ENCODE measurements at regions not wholly inside any gene's neighbourhood (a gene's known extent, or its start where the extent isn't known, plus 50 kb on each side); places are given as distances from the start of the nearest gene placed in this dataset.

DNA sequence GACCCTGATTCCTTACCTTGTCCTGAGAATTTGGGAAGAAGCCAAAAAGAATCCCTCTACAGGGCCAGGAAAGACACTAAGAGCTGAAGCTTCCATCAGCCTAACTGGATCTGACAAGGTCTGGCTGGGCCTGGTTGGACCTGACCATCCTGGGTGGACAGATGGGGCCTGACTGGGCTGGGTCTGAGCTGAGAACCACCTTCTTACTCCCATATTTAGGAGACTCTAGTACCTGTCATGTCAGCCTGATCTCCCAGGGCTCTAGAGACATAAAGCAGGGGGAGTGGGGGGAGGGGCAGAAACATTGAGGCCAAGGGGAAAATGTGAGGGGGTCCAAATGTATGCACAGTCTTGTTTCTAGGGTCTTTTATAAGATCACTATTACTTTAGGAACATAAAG, 129.9 kb downstream of the BUD13 start:
- Histone ChIP-seq H3K4me2 (ENCODE audit: low read length) (no peak overlapping the region), H3F3A (ENCODE audit: insufficient read depth, low read length, poor library complexity, severe bottlenecking) (no peaks in the 10 kb centered on the region), H3K4me3 (ENCODE audit: low read length) (no peak overlapping the region), H3K27me3 (ENCODE audit: insufficient read depth, low read depth, low read length) (no peaks in the 10 kb centered on the region), H3K27ac (ENCODE audit: low read length) (no peak overlapping the region), H4K20me1 (ENCODE audit: insufficient read depth) (no peaks in the 10 kb centered on the region), H2AFZ (ENCODE audit: low read depth, low read length) (no peak overlapping the region), H3K9me2 (ENCODE audit: insufficient read depth, low read length) (no peaks in the 10 kb centered on the region), H3K79me2 (replicated peaks; ENCODE audit: insufficient read depth, low read length) (no peaks in the 10 kb centered on the region), H3K36me3 (ENCODE audit: insufficient read depth, low read length) (no peaks in the 10 kb centered on the region), H3K9me3 (ENCODE audit: low read length) (no peaks in the 10 kb centered on the region), H3K9ac (ENCODE audit: low read length) (no peak overlapping the region)
- TF ChIP-seq POLR2AphosphoS5 (IDR thresholded peaks at IDR 0.05): no peak
- no peak for TF ChIP-seq MXI1 (conservative IDR thresholded peaks at IDR 0.05; ENCODE audit: poor library complexity, severe bottlenecking)
- no peak for TF ChIP-seq EZH2 (IDR thresholded peaks at IDR 0.05; ENCODE audit: borderline replicate concordance, insufficient read depth, low read length, poor library complexity, severe bottlenecking)
- TF ChIP-seq, protein P1, sequence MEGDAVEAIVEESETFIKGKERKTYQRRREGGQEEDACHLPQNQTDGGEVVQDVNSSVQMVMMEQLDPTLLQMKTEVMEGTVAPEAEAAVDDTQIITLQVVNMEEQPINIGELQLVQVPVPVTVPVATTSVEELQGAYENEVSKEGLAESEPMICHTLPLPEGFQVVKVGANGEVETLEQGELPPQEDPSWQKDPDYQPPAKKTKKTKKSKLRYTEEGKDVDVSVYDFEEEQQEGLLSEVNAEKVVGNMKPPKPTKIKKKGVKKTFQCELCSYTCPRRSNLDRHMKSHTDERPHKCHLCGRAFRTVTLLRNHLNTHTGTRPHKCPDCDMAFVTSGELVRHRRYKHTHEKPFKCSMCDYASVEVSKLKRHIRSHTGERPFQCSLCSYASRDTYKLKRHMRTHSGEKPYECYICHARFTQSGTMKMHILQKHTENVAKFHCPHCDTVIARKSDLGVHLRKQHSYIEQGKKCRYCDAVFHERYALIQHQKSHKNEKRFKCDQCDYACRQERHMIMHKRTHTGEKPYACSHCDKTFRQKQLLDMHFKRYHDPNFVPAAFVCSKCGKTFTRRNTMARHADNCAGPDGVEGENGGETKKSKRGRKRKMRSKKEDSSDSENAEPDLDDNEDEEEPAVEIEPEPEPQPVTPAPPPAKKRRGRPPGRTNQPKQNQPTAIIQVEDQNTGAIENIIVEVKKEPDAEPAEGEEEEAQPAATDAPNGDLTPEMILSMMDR (IDR thresholded peaks at IDR 0.05; ENCODE audit: poor library complexity, severe bottlenecking): no peak
- TF ChIP-seq, protein P2, sequence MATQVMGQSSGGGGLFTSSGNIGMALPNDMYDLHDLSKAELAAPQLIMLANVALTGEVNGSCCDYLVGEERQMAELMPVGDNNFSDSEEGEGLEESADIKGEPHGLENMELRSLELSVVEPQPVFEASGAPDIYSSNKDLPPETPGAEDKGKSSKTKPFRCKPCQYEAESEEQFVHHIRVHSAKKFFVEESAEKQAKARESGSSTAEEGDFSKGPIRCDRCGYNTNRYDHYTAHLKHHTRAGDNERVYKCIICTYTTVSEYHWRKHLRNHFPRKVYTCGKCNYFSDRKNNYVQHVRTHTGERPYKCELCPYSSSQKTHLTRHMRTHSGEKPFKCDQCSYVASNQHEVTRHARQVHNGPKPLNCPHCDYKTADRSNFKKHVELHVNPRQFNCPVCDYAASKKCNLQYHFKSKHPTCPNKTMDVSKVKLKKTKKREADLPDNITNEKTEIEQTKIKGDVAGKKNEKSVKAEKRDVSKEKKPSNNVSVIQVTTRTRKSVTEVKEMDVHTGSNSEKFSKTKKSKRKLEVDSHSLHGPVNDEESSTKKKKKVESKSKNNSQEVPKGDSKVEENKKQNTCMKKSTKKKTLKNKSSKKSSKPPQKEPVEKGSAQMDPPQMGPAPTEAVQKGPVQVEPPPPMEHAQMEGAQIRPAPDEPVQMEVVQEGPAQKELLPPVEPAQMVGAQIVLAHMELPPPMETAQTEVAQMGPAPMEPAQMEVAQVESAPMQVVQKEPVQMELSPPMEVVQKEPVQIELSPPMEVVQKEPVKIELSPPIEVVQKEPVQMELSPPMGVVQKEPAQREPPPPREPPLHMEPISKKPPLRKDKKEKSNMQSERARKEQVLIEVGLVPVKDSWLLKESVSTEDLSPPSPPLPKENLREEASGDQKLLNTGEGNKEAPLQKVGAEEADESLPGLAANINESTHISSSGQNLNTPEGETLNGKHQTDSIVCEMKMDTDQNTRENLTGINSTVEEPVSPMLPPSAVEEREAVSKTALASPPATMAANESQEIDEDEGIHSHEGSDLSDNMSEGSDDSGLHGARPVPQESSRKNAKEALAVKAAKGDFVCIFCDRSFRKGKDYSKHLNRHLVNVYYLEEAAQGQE (IDR thresholded peaks at IDR 0.05; ENCODE audit: borderline replicate concordance): no peak
- no peak for TF ChIP-seq TAF1 (IDR thresholded peaks at IDR 0.05; ENCODE audit: low read depth)
- no peak for TF ChIP-seq SMC3 (conservative IDR thresholded peaks at IDR 0.05; ENCODE audit: poor library complexity)
- no peak for TF ChIP-seq EP300 (conservative IDR thresholded peaks at IDR 0.05; ENCODE audit: poor library complexity, severe bottlenecking)
- no peak for TF ChIP-seq RAD21 (conservative IDR thresholded peaks at IDR 0.05)

DNA sequence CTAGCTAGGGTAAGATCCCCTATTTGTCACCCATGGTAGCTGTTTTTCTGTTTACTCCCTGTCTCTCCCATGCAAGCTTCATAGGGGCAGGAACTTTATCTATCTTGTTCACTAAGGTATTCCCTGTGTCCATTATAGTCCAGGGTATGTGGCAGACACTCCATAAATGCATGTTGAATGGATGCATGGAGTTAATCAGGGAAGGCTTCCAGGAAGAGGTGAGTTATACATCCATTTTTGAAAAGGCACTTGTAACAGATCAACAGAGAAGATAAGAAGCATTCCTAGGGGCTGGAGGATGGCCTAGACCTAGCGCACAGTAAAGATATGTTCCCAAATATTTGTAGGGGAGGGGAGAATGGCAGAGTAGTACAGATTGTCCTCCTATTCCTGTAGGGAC, 130.3 kb downstream of the BUD13 start:
- Histone ChIP-seq H3K9ac (ENCODE audit: low read length) (no peak overlapping the region), H3F3A (ENCODE audit: insufficient read depth, low read length, poor library complexity, severe bottlenecking) (no peaks in the 10 kb centered on the region)

More for the DNA sequence above, 130.3 kb downstream of the BUD13 start:
- no peaks in the 10 kb centered on the region for H3K79me2 ChIP-seq (replicated peaks; ENCODE audit: insufficient read depth, low read length)
- no peak overlapping the region for H3K4me2 ChIP-seq (ENCODE audit: low read length)
- H4K20me1 ChIP-seq (ENCODE audit: insufficient read depth): no peaks in the 10 kb centered on the region
- no peaks in the 10 kb centered on the region for H3K9me2 ChIP-seq (ENCODE audit: insufficient read depth, low read length)
- H3K4me3 ChIP-seq (ENCODE audit: low read length): no peak overlapping the region
- H2AFZ ChIP-seq (ENCODE audit: low read depth, low read length): no peak overlapping the region
- TF ChIP-seq, protein P2 (IDR thresholded peaks at IDR 0.05; ENCODE audit: borderline replicate concordance): no peak
- TF ChIP-seq, protein P1 (IDR thresholded peaks at IDR 0.05; ENCODE audit: poor library complexity, severe bottlenecking): no peak
- no peak for TF ChIP-seq EP300 (conservative IDR thresholded peaks at IDR 0.05; ENCODE audit: poor library complexity, severe bottlenecking)
- TF ChIP-seq POLR2AphosphoS5 (IDR thresholded peaks at IDR 0.05): no peak
- no peak for TF ChIP-seq TAF1 (IDR thresholded peaks at IDR 0.05; ENCODE audit: low read depth)
- TF ChIP-seq SMC3 (conservative IDR thresholded peaks at IDR 0.05; ENCODE audit: poor library complexity): no peak
- H3K27ac ChIP-seq (ENCODE audit: low read length): no peak overlapping the region
- no peaks in the 10 kb centered on the region for H3K27me3 ChIP-seq (ENCODE audit: insufficient read depth, low read depth, low read length)
- H3K9me3 ChIP-seq (ENCODE audit: low read length): no peaks in the 10 kb centered on the region
- H3K36me3 ChIP-seq (ENCODE audit: insufficient read depth, low read length): no peaks in the 10 kb centered on the region

Measured in neural cell (in vitro differentiated cells).